ENCODE measurements at regions not wholly inside any gene's neighbourhood (a gene's known extent, or its start where the extent isn't known, plus 50 kb on each side); places are given as distances from the start of the nearest gene placed in this dataset.

- TF ChIP-seq OSR1 (CRISPR knock-in tag; IDR thresholded peaks at IDR 0.05) (no peak), ZNF8 (CRISPR knock-in tag; IDR thresholded peaks at IDR 0.05) (no peak), PATZ1 (CRISPR knock-in tag; IDR thresholded peaks at IDR 0.05; ENCODE audit: borderline replicate concordance) (no peak), ZFP30 (CRISPR knock-in tag; IDR thresholded peaks at IDR 0.05) (no peak), BACH2 (CRISPR knock-in tag; IDR thresholded peaks at IDR 0.05; ENCODE audit: borderline replicate concordance) (no peak), GLIS3 (CRISPR knock-in tag; IDR thresholded peaks at IDR 0.05) (no peak), TOX (CRISPR knock-in tag; IDR thresholded peaks at IDR 0.05; ENCODE audit: borderline replicate concordance) (no peak), ZFP3 (CRISPR knock-in tag; IDR thresholded peaks at IDR 0.05) (no peak), ISL1 (CRISPR knock-in tag; IDR thresholded peaks at IDR 0.05) (no peak), POU6F1 (CRISPR knock-in tag; IDR thresholded peaks at IDR 0.05; ENCODE audit: borderline replicate concordance, low read depth) (no peak)
Observed at GRCh38 chr12:114888928-114889584, 205.1 kb upstream of the TBX3 start.
